ENCODE measurements at regions not wholly inside any gene's neighbourhood (a gene's known extent, or its start where the extent isn't known, plus 50 kb on each side); places are given as distances from the start of the nearest gene placed in this dataset.

DNA sequence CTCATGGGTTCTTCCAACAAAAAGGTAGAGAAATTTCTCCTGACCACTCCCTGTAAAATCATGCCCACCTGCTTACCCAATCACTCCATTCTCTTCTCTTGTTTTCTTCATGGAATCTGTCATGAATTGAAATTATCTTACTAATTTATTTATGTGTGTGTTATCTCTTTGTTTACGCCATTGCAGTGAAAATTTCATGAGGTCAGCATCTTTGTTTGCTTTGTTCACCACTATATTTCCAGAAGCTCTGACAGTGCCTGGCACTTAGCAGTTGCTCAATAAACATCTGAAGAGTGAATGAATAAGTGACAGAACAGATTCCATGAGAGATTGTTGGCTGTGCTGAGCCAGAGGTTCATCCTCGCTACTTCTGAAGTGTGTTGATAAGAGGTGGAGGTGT, 329.5 kb downstream of the NXPE2 start:
- BruUV-seq (replicated peaks): no TSS peak
- H3K27me3 Mint-ChIP-seq (ENCODE audit: unreplicated experiment): no peaks in the 10 kb centered on the region
- H3K27ac Mint-ChIP-seq (ENCODE audit: unreplicated experiment): no peak overlapping the region
- intact Hi-C loops (cut with micrococcal nuclease; ENCODE audit: unreplicated experiment): no loop called here
- H3K36me3 Mint-ChIP-seq (ENCODE audit: insufficient read depth, unreplicated experiment): no peaks in the 10 kb centered on the region
- peaks cover 5% of the 10 kb centered on the region for H3K9me3 Mint-ChIP-seq (ENCODE audit: low read depth, unreplicated experiment)
- no peak for TF ChIP-seq CTCF (IDR thresholded peaks at IDR 0.05; ENCODE audit: unreplicated experiment)
- no peak overlapping the region for H3K4me3 Mint-ChIP-seq (ENCODE audit: low read depth, unreplicated experiment)
- CTCF ChIA-PET: no interaction called here
- no peak for DNase-seq
- no peaks in the 10 kb centered on the region for H3K4me1 Mint-ChIP-seq (ENCODE audit: low read depth, unreplicated experiment)

DNA sequence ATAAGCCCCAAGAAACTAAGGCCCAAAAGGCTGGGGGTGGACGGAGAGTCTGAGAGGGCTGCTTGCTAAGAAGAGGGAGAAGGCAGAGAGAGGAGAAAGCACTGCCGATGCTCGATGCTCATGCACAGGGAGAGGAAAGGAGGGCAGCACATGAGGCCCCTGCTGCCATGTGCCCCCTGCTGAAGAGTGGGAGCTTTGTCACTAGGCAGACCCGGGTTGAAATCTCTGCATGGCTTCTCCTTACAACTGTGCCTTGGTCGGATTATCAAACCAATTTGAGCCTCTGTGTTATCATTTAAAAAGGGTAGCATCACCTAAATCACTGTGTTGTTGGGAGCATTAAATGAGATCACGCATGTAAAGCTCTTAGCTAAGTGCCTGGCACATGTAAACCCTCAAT, 330.5 kb downstream of the NXPE2 start:
- Mint-ChIP-seq H3K27ac (ENCODE audit: unreplicated experiment) (no peak overlapping the region), H3K36me3 (ENCODE audit: insufficient read depth, unreplicated experiment) (no peaks in the 10 kb centered on the region), H3K27me3 (ENCODE audit: unreplicated experiment) (no peaks in the 10 kb centered on the region), H3K9me3 (ENCODE audit: low read depth, unreplicated experiment) (peaks cover 5% of the 10 kb centered on the region), H3K4me1 (ENCODE audit: low read depth, unreplicated experiment) (no peaks in the 10 kb centered on the region), H3K4me3 (ENCODE audit: low read depth, unreplicated experiment) (no peak overlapping the region)
- BruUV-seq (replicated peaks): no TSS peak
- intact Hi-C loops (cut with micrococcal nuclease; ENCODE audit: unreplicated experiment): no loop called here
- no peak for DNase-seq
- no peak for TF ChIP-seq CTCF (IDR thresholded peaks at IDR 0.05; ENCODE audit: unreplicated experiment)
- CTCF ChIA-PET: no interaction called here

DNA sequence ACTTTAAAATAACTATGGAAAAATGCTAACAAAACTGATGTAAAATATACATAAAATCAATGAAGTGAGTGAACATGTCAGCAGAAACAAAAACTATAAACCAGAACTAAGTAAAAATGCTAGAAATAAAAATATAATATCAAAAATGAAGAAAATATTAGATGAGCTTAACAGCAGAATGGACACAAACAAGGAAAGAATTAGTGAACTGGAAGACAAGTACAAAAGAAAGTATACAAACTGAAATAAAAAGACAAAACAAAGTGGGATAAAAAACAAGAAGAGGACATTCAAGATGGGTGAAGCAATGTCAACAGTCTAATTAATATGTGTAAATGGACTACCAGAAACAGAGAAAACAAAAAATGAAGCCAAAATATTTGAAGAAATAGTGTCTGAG, 339.2 kb downstream of the NXPE2 start:
- H3K27ac Mint-ChIP-seq (ENCODE audit: unreplicated experiment): no peak overlapping the region
- peaks cover 8% of the 10 kb centered on the region for H3K9me3 Mint-ChIP-seq (ENCODE audit: low read depth, unreplicated experiment)
- H3K27me3 Mint-ChIP-seq (ENCODE audit: unreplicated experiment): no peaks in the 10 kb centered on the region
- CTCF ChIA-PET: no interaction called here
- H3K36me3 Mint-ChIP-seq (ENCODE audit: insufficient read depth, unreplicated experiment): no peaks in the 10 kb centered on the region
- DNase-seq: no peak
- no peaks in the 10 kb centered on the region for H3K4me1 Mint-ChIP-seq (ENCODE audit: low read depth, unreplicated experiment)
- intact Hi-C loops (cut with micrococcal nuclease; ENCODE audit: unreplicated experiment): no loop called here
- no peak for TF ChIP-seq CTCF (IDR thresholded peaks at IDR 0.05; ENCODE audit: unreplicated experiment)
- no TSS peak for BruUV-seq (replicated peaks)
- H3K4me3 Mint-ChIP-seq (ENCODE audit: low read depth, unreplicated experiment): no peak overlapping the region

DNA sequence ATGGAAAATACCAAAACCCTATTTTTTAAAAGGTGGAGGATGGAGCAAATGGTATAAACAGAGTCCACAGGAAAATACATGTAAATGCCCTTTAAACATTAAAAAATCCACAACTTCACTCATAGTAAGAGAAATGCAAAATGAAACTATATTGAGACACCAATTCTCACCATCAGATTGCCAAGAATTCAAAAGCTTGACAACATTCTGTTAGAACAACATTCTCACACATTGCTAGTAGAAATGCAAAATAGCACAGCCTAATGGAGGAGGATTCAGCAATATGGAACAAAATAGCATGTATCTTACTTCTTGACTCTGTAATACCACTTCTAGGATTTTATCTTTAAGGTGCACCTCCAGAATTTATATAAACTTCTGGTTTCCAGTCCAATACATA, 351.8 kb downstream of the NXPE2 start:
- H3K9me3 Mint-ChIP-seq (ENCODE audit: low read depth, unreplicated experiment): peaks cover 12% of the 10 kb centered on the region
- BruUV-seq (replicated peaks): no TSS peak
- H3K27ac Mint-ChIP-seq (ENCODE audit: unreplicated experiment): no peak overlapping the region
- no peak for DNase-seq
- no peaks in the 10 kb centered on the region for H3K27me3 Mint-ChIP-seq (ENCODE audit: unreplicated experiment)
- no peak for TF ChIP-seq CTCF (IDR thresholded peaks at IDR 0.05; ENCODE audit: unreplicated experiment)
- H3K36me3 Mint-ChIP-seq (ENCODE audit: insufficient read depth, unreplicated experiment): no peaks in the 10 kb centered on the region
- no peak overlapping the region for H3K4me3 Mint-ChIP-seq (ENCODE audit: low read depth, unreplicated experiment)
- H3K4me1 Mint-ChIP-seq (ENCODE audit: low read depth, unreplicated experiment): no peaks in the 10 kb centered on the region
- CTCF ChIA-PET: no interaction called here
- intact Hi-C loops (cut with micrococcal nuclease; ENCODE audit: unreplicated experiment): no loop called here
